Panc1 (cell line): ENCODE measurements at regions not wholly inside any gene's neighbourhood (a gene's known extent, or its start where the extent isn't known, plus 50 kb on each side); places are given as distances from the start of the nearest gene placed in this dataset.
A peak's percentile ranks its signal among the peaks of the same experiment; 100 is the strongest.

Source experiments
- ATAC-seq: fragments of 200-7000 bp; cut with Tn5 transposase; 2 replicates; pipeline ENCODE4 v1.9.1; 2020; ENCODE audit warnings: mild to moderate bottlenecking, moderate library complexity
- BruUV-seq: library from RNA; stranded (reverse); fragments of 400-500 nt; replicated peaks from 2 replicates; lab custom pipeline; 2021; lab: Mats Ljungman, UMichigan
- CTCF ChIA-PET: fragments of 300-600 bp; sonication (Branson Sonifier 250); formaldehyde crosslinking; loops from one replicate; lab custom pipeline; 2022; ENCODE audit warnings: antibody characterized with exemption; lab: Charles Lee
- POLR2A ChIA-PET: fragments of 300-600 bp; sonication (Branson Sonifier 250); formaldehyde crosslinking; loops from one replicate; lab custom pipeline; 2022; ENCODE audit warnings: antibody characterized with exemption; lab: Charles Lee
- DNase-seq: peaks from one replicate; pipeline ENCODE4 v3.0.0-alpha.2; 2010; ENCODE audit warnings: low read depth, low spot score
- H3K27ac ChIP-seq: 2 replicates; pipeline ENCODE4 v1.5.1; 2011; ENCODE audit warnings: mild to moderate bottlenecking, low read length, inconsistent platforms
- H3K27me3 ChIP-seq: fragments of 200-500 bp; sonication (Bioruptor generic); 2 replicates; pipeline ENCODE4 v1.6.0; 2014; ENCODE audit warnings: low read length, inconsistent platforms; ENCODE audit not compliant: control insufficient read depth, insufficient read depth
- H3K36me3 ChIP-seq: fragments of 200-500 bp; sonication (Bioruptor generic); 2 replicates; pipeline ENCODE4 v1.5.1; 2014; ENCODE audit warnings: inconsistent platforms, mild to moderate bottlenecking, low read length, moderate library complexity; ENCODE audit not compliant: control insufficient read depth, insufficient read depth
- H3K4me1 ChIP-seq: 2 replicates; pipeline ENCODE4 v1.5.1; 2011; ENCODE audit warnings: inconsistent platforms, mild to moderate bottlenecking, low read length, moderate library complexity; ENCODE audit not compliant: control insufficient read depth, insufficient read depth
- H3K4me3 ChIP-seq, 2 experiments: 2 replicates each; pipeline ENCODE4 v1.5.1; 2011 to 2012; ENCODE audit warnings: low read depth in 2 of 2, low read length in 2 of 2, mild to moderate bottlenecking in 2 of 2, inconsistent platforms in 1 of 2, moderate library complexity in 1 of 2
- H3K9me3 ChIP-seq: fragments of 200-500 bp; sonication (Bioruptor generic); 2 replicates; pipeline ENCODE4 v1.5.1; 2014; ENCODE audit warnings: low read depth, mild to moderate bottlenecking, inconsistent platforms, low read length, moderate library complexity; ENCODE audit not compliant: control insufficient read depth, insufficient read depth
- POLR2AphosphoS5 ChIP-seq: IDR thresholded peaks from 2 replicates; pipeline ENCODE4 v1.6.1; 2012; ENCODE audit warnings: mild to moderate bottlenecking, low read depth, low read length, moderate library complexity
- SIN3A ChIP-seq: IDR thresholded peaks from 2 replicates; pipeline ENCODE4 v1.6.1; 2012; ENCODE audit warnings: low read depth, mild to moderate bottlenecking, low read length, moderate library complexity, borderline replicate concordance; ENCODE audit not compliant: insufficient read depth
- TCF7L2 ChIP-seq: IDR thresholded peaks from 2 replicates; pipeline ENCODE4 v1.6.1; 2011; ENCODE audit warnings: mild to moderate bottlenecking, low read depth, low read length, inconsistent platforms
- in situ Hi-C: cut with HindIII; loops from 2 replicates; pipeline ENCODE4 v1.10.0; 2016; ENCODE audit warnings: low sequenced_read_pairs, low pct_unique_long_range_greater_than_20kb
- intact Hi-C: fragments of 100-400 bp; cut with micrococcal nuclease; formaldehyde crosslinking; loops from one replicate; pipeline ENCODE4 v1.10.0; 2022; ENCODE audit not compliant: unreplicated experiment
- TF ChIP-seq, protein P1 (sequence below), 2 experiments: IDR thresholded peaks; 2 replicates each; pipeline ENCODE4 v1.6.1; 2011 to 2012; ENCODE audit warnings: low read depth in 2 of 2, control low read depth in 1 of 2, low read length in 1 of 2, mild to moderate bottlenecking in 1 of 2, moderate library complexity in 1 of 2; ENCODE audit not compliant: insufficient read depth in 1 of 2
- TF ChIP-seq, protein P2 (sequence below): fragments of 450-650 bp; IDR thresholded peaks from 2 replicates; pipeline ENCODE4 v1.5.1; 2017; ENCODE audit warnings: mild to moderate bottlenecking

DNA sequence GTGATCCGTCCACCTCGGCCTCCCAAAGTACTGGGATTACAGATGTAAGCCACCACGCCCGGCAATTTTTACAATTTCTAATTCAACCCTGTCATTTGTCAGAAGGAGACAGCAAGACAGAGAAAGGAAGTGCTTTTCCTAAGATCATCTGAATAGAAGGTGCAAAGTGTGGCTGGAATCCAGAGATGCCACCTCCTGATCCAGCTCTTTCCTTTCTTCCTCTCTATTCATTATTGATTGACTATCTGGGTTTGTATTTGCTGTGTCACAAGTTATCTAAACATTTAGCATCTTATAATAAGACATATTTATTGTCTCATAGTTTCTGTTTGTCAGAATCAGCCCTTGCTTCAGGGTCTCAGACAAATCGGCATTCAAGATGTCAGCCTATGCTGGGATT lies 217.7 kb downstream of the BCAS1 start:
- Histone ChIP-seq H3K4me3 (no peak overlapping the region), H3K36me3 (no peaks in the 10 kb centered on the region), H3K9me3 (no peaks in the 10 kb centered on the region), H3K27me3 (no peaks in the 10 kb centered on the region), H3K27ac (peak overlapping the region; percentile 83), H3K4me1 (peaks cover 21% of the 10 kb centered on the region)
- BruUV-seq: no TSS peak
- DNase-seq: no peak
- intact Hi-C loops: no loop called here
- TF ChIP-seq TCF7L2 (no peak), POLR2AphosphoS5 (no peak), SIN3A (no peak)
- TF ChIP-seq, protein P1, sequence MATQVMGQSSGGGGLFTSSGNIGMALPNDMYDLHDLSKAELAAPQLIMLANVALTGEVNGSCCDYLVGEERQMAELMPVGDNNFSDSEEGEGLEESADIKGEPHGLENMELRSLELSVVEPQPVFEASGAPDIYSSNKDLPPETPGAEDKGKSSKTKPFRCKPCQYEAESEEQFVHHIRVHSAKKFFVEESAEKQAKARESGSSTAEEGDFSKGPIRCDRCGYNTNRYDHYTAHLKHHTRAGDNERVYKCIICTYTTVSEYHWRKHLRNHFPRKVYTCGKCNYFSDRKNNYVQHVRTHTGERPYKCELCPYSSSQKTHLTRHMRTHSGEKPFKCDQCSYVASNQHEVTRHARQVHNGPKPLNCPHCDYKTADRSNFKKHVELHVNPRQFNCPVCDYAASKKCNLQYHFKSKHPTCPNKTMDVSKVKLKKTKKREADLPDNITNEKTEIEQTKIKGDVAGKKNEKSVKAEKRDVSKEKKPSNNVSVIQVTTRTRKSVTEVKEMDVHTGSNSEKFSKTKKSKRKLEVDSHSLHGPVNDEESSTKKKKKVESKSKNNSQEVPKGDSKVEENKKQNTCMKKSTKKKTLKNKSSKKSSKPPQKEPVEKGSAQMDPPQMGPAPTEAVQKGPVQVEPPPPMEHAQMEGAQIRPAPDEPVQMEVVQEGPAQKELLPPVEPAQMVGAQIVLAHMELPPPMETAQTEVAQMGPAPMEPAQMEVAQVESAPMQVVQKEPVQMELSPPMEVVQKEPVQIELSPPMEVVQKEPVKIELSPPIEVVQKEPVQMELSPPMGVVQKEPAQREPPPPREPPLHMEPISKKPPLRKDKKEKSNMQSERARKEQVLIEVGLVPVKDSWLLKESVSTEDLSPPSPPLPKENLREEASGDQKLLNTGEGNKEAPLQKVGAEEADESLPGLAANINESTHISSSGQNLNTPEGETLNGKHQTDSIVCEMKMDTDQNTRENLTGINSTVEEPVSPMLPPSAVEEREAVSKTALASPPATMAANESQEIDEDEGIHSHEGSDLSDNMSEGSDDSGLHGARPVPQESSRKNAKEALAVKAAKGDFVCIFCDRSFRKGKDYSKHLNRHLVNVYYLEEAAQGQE (IDR thresholded peaks at IDR 0.05; ENCODE audit: insufficient read depth in 1 of 2, low read depth in 2 of 2, low read length in 1 of 2): no peak
- TF ChIP-seq, protein P2, sequence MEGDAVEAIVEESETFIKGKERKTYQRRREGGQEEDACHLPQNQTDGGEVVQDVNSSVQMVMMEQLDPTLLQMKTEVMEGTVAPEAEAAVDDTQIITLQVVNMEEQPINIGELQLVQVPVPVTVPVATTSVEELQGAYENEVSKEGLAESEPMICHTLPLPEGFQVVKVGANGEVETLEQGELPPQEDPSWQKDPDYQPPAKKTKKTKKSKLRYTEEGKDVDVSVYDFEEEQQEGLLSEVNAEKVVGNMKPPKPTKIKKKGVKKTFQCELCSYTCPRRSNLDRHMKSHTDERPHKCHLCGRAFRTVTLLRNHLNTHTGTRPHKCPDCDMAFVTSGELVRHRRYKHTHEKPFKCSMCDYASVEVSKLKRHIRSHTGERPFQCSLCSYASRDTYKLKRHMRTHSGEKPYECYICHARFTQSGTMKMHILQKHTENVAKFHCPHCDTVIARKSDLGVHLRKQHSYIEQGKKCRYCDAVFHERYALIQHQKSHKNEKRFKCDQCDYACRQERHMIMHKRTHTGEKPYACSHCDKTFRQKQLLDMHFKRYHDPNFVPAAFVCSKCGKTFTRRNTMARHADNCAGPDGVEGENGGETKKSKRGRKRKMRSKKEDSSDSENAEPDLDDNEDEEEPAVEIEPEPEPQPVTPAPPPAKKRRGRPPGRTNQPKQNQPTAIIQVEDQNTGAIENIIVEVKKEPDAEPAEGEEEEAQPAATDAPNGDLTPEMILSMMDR: no peak
- ATAC-seq: no peak
- in situ Hi-C loops: no loop called here
- POLR2A ChIA-PET: no interaction called here
- CTCF ChIA-PET: no interaction called here

DNA sequence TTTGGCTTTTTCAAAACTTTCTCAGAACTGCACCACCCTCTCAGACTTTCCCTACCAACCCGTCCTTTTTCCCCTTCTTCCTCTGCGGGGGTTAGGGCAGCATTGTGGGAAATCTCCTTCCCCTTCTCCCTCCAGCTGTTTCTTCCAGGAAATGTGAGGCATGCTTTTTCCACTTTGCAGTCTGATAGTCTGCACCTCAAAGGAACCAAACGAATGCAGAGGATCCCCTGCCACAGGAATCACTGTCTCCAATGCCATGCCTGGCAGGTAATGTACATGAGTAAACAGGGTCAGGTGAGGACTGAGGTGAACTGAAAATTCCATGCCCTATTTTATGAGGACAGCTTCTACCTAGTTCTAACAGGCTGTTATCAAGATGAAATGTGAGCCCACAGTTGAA lies 218.4 kb downstream of the BCAS1 start:
- Histone ChIP-seq H3K36me3 (no peaks in the 10 kb centered on the region), H3K27ac (peak overlapping the region; percentile 83), H3K4me1 (peaks cover 15% of the 10 kb centered on the region), H3K9me3 (no peaks in the 10 kb centered on the region), H3K27me3 (no peaks in the 10 kb centered on the region), H3K4me3 (no peak overlapping the region)
- intact Hi-C loops (no loop called here), in situ Hi-C loops (no loop called here)
- no peak for DNase-seq
- TF ChIP-seq TCF7L2 (no peak), POLR2AphosphoS5 (no peak), SIN3A (no peak)
- TF ChIP-seq, protein P2: no peak
- TF ChIP-seq, protein P1 (IDR thresholded peaks at IDR 0.05; ENCODE audit: insufficient read depth in 1 of 2, low read depth in 2 of 2, low read length in 1 of 2): no peak
- peak; percentile 43 for ATAC-seq
- ChIA-PET CTCF (interaction anchor here (0.6 kb wide), 1 partner anchor 58 kb away, joined by 4 read pairs; no protein-coding TSS in a partner anchor), POLR2A (no interaction called here)
- BruUV-seq: no TSS peak
